ENCODE measurements at regions not wholly inside any gene's neighbourhood (a gene's known extent, or its start where the extent isn't known, plus 50 kb on each side); places are given as distances from the start of the nearest gene placed in this dataset.

- Mint-ChIP-seq H3K36me3 (peaks cover 4 to 6% of the 10 kb centered on the region in 2 donors), H3K27ac (peak overlapping the region; percentile 90 to 97 (median 95)), H3K4me3 (peak overlapping the region in 1 of 2 donors; percentile 65), H3K9me3 (peaks cover 14 to 22% (median 19%) of the 10 kb centered on the region in 7 donors), H3K27me3 (ENCODE audit: low read depth in 3 of 3) (peaks cover 0 to 1% (median 0%) of the 10 kb centered on the region in 3 donors), H3K4me1 (peaks cover 31% of the 10 kb centered on the region)
- Histone ChIP-seq H3K36me3 (replicated peaks in 1 of 2; ENCODE audit: control insufficient read depth in 1 of 2, insufficient read depth in 2 of 2, low read length in 2 of 2) (no peaks in the 10 kb centered on the region), H3K4me2 (replicated peaks; ENCODE audit: extremely low read depth, low read length, poor library complexity, severe bottlenecking) (peak overlapping the region; percentile 39), H2AFZ (ENCODE audit: insufficient read depth, low read depth, low read length, poor library complexity, severe bottlenecking) (no peak overlapping the region), H3K27ac (ENCODE audit: low read depth in 1 of 2, low read length in 2 of 2) (peak overlapping the region in 1 of 2 donors; percentile 88), H3K4me3 (replicated peaks in 1 of 3; ENCODE audit: low read depth in 2 of 3, low read length in 3 of 3) (peak overlapping the region in 1 of 3 experiments; percentile 42), H3K4me1 (ENCODE audit: control insufficient read depth in 1 of 2, insufficient read depth in 2 of 2, low read length in 2 of 2) (peaks cover 20 to 25% of the 10 kb centered on the region in 2 donors), H3K27me3 (ENCODE audit: control insufficient read depth in 2 of 2, insufficient read depth in 2 of 2, low read length in 2 of 2) (no peaks in the 10 kb centered on the region), H3K9me3 (replicated peaks in 1 of 2; ENCODE audit: control insufficient read depth in 1 of 2, insufficient read depth in 1 of 2, low read length in 2 of 2) (peaks cover 13 to 17% of the 10 kb centered on the region in 2 donors), H4K20me1 (ENCODE audit: insufficient read depth, low read length) (no peaks in the 10 kb centered on the region), H3K79me2 (ENCODE audit: insufficient read depth, low read length) (no peaks in the 10 kb centered on the region), H3K9ac (ENCODE audit: insufficient read depth, low read length, poor library complexity, severe bottlenecking) (peak overlapping the region; percentile 41)
- TF ChIP-seq, protein P1, sequence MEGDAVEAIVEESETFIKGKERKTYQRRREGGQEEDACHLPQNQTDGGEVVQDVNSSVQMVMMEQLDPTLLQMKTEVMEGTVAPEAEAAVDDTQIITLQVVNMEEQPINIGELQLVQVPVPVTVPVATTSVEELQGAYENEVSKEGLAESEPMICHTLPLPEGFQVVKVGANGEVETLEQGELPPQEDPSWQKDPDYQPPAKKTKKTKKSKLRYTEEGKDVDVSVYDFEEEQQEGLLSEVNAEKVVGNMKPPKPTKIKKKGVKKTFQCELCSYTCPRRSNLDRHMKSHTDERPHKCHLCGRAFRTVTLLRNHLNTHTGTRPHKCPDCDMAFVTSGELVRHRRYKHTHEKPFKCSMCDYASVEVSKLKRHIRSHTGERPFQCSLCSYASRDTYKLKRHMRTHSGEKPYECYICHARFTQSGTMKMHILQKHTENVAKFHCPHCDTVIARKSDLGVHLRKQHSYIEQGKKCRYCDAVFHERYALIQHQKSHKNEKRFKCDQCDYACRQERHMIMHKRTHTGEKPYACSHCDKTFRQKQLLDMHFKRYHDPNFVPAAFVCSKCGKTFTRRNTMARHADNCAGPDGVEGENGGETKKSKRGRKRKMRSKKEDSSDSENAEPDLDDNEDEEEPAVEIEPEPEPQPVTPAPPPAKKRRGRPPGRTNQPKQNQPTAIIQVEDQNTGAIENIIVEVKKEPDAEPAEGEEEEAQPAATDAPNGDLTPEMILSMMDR (IDR thresholded peaks at IDR 0.05) = no peak
- intact Hi-C loops (cut with micrococcal nuclease) = loop anchor here in 1 of 2 donors (5.0 kb wide), 1 partner anchor 37 kb away; no protein-coding TSS in a partner anchor
- no CpG with 5 or more reads among the region's 3 CpGs for WGBS (ENCODE audit: insufficient coverage)
- no peak for DNase-seq
Observed at GRCh38 chr7:41869596-41869995, 166.7 kb upstream of the INHBA start.

DNA sequence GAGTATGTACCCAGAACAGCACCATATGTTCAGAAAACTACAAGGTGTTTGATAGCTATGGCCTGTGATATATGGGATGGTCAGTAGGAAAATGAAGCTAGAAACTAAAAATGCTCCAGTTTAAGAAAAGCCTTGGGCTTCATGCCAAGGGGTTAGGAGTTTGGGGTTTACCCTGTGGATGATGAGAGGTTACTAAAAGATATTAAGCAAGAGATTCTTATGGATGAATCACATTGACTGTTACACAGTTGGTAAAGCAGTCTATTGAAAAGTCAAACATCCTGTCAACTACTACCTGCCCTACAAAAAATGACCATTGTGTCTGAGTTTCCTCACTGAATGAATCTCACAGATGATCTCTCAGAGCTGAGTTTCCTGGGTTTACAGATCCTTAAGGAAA is 166.2 kb upstream of the INHBA start:
- Histone ChIP-seq H3K4me2 (replicated peaks; ENCODE audit: extremely low read depth, low read length, poor library complexity, severe bottlenecking) (no peak overlapping the region), H3K4me1 (ENCODE audit: control insufficient read depth in 1 of 2, insufficient read depth in 2 of 2, low read length in 2 of 2) (peaks cover 20 to 25% of the 10 kb centered on the region in 2 donors), H3K4me3 (replicated peaks in 1 of 3; ENCODE audit: low read depth in 2 of 3, low read length in 3 of 3) (no peak overlapping the region), H3K27ac (ENCODE audit: low read depth in 1 of 2, low read length in 2 of 2) (peak overlapping the region in 1 of 2 donors; percentile 88), H3K79me2 (ENCODE audit: insufficient read depth, low read length) (no peaks in the 10 kb centered on the region), H3K9me3 (replicated peaks in 1 of 2; ENCODE audit: control insufficient read depth in 1 of 2, insufficient read depth in 1 of 2, low read length in 2 of 2) (peaks cover 16 to 21% of the 10 kb centered on the region in 2 donors), H3K9ac (ENCODE audit: insufficient read depth, low read length, poor library complexity, severe bottlenecking) (no peak overlapping the region), H2AFZ (ENCODE audit: insufficient read depth, low read depth, low read length, poor library complexity, severe bottlenecking) (no peak overlapping the region), H3K36me3 (replicated peaks in 1 of 2; ENCODE audit: control insufficient read depth in 1 of 2, insufficient read depth in 2 of 2, low read length in 2 of 2) (no peaks in the 10 kb centered on the region), H3K27me3 (ENCODE audit: control insufficient read depth in 2 of 2, insufficient read depth in 2 of 2, low read length in 2 of 2) (no peaks in the 10 kb centered on the region), H4K20me1 (ENCODE audit: insufficient read depth, low read length) (no peaks in the 10 kb centered on the region)
- TF ChIP-seq, protein P1 (IDR thresholded peaks at IDR 0.05) = no peak
- DNase-seq = peak; percentile 67 to 89 (median 69)
- intact Hi-C loops (cut with micrococcal nuclease) = loop anchor here in 1 of 2 donors (5.0 kb wide), 1 partner anchor 37 kb away; no protein-coding TSS in a partner anchor
- H3K27ac Mint-ChIP-seq = peak overlapping the region; percentile 90 to 97 (median 95)
- H3K36me3 Mint-ChIP-seq = peaks cover 4 to 6% of the 10 kb centered on the region in 2 donors
- H3K9me3 Mint-ChIP-seq = peaks cover 16 to 26% (median 20%) of the 10 kb centered on the region in 7 donors
- no peak overlapping the region for H3K4me3 Mint-ChIP-seq
- H3K4me1 Mint-ChIP-seq = peaks cover 30% of the 10 kb centered on the region
- peaks cover 0 to 1% (median 0%) of the 10 kb centered on the region in 3 donors for H3K27me3 Mint-ChIP-seq (ENCODE audit: low read depth in 3 of 3)

All from CD14-positive monocyte (primary cell).